HG02623 (cell line): ENCODE measurements at regions not wholly inside any gene's neighbourhood (a gene's known extent, or its start where the extent isn't known, plus 50 kb on each side); places are given as distances from the start of the nearest gene placed in this dataset.

Experiments
- ATAC-seq: cut with Tn5 transposase; IDR thresholded peaks from one replicate; pipeline ENCODE4 v1.9.1; 2021; ENCODE audit warnings: moderate library complexity; ENCODE audit not compliant: unreplicated experiment

DNA sequence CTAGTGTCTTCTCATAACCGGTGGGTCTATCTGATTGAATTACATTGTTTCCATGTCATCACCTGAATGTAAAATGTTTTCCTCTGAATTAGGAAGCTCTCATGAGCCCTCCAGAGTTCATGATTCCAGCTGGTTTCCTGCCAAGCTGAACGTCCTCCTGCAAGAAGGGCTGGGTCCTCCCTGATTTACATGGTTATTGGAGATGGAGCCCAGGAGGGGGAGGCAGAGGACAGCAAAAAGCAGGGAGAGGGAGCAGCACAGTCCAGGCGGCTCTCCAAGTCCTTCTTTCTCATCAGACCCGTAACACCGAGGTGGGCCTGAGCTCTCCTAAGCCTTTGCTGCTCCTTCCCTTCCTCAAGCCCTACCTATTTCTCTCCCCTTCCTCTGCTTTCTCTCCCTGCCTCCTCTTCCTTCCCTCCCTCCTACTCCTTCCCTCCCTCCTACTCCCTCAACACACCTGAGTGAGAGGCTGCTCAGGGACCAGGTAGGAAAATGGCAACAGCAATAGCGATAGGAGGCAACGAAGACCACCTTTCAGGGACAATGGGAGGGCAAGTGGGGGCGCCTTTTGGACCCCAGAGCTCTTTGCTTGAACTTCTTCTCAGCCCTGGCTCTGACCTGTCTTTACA is 265.9 kb downstream of the PRDM2 start:
- no peak for ATAC-seq

DNA sequence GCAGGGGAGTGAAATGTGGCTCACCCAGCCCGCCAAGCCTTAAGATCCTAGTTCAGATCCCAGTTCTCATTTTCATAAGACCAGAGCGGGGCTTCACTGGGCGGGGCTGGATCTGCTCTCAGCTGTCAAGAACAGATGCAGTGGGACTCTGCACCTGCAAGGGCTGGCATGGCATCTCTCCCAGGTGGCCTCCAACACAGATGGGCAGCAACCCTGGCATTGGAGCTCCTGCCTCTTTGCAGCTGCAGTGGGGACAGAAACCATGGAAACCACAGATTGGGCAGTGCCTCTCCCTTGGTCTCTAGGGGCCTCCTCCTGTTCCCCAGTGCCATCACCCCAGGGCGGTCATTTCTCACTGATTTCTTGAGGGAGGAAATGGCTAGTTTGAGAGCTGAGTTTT is 267.7 kb downstream of the PRDM2 start:
- no peak for ATAC-seq

DNA sequence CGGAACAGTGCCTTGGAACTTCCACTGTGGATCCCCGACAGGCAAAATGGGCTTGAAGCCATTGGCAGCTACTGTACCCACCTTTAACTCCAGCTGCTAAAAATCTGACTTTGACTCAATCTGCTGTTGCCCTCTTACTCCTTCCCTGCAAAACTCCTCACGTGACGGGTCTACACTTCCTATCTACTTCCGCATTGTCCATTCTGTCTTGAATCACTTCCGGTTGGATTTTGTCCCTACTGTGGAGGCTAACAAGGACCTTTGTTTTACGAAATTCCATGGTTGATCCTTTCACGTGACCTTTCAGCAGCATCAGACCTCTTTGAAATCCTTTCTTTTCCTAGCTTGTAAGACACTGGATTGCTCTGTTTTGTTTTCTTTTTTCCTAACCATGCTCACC is 268.4 kb downstream of the PRDM2 start:
- no peak for ATAC-seq

DNA sequence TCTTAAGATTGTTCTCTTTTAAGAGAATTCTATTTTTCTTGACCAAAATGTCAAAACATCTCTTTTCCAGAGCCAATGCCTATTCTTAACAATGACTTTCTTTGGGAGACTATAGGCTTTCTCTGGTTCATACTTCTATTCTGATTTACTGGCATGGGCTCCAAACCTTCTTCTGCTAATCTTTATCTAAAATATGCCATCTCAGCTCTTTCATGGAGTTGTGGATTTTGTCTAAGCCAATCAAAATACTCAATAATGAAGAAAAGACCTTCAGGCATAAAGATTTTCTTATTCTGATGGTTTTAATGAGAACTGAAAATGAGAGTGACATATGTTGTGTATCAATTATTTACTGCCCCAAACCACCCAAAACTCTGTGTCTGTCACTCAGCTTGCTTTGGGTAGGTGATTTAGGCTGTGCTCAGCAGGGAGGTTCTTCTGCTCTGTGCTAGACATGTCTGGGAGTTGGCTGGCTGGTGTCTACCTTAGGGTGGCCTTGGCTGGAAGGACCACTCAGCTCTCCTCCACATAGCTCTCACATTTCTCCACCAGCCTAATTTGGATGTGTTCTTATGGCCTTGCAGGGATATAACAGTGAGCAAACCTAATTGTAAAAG is 270.8 kb downstream of the PRDM2 start:
- ATAC-seq, result no peak

DNA sequence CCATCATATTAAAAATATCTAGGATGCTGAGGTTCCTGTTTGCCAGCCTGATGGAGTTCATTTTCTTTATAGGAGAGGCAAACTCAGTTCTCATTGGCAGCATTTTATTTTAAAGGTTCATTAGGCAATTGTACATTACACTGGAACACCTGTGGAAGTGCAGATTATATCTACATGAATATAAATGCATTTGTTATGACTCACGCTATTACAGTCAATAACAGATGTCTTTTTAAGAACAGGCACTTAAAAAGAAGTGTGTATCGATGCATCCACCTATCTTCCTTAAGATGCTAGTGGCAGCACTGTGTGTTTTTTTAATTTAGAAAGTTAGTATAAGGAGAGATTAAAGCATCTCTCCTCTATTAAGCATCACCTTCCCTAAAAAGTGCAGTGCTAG is 276.5 kb downstream of the PRDM2 start:
- ATAC-seq, result no peak

DNA sequence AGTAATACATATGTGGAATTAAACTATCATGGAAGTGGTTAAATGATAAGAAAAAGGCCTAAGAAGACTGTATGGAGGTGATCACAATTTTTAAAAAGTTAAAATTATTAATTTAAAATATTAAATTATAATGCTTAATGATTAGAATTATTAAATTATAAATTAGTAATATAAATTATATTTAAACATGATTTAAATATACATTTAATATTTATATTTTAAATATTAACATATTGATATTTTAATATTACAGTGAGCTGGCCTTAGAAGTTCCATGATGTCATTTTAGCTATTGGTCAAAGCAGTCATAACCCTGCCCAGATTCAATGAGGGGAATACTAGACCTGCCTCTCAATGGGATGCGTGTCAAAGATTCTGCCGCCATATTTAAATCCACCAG is 281.2 kb downstream of the PRDM2 start:
- no peak for ATAC-seq

DNA sequence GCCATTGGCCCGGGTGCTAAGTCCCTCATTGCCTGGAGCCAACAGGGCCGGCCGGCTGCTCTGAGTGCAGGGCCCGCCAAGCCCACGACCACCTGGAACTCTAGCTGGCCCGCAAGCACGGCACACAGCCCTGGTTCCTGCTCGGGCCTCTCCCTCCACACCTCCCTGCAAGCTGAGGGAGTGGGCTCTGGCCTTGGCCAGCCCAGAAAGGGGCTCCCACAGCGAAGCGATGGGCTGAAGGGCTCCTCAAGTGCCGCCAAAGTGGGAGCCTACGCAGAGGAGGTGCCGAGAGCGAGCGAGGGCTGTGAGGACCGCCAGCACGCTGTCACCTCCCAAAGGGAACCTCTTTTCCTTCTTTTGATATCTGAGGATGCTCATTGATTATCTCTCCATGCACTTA is 283.4 kb downstream of the PRDM2 start:
- no peak for ATAC-seq

DNA sequence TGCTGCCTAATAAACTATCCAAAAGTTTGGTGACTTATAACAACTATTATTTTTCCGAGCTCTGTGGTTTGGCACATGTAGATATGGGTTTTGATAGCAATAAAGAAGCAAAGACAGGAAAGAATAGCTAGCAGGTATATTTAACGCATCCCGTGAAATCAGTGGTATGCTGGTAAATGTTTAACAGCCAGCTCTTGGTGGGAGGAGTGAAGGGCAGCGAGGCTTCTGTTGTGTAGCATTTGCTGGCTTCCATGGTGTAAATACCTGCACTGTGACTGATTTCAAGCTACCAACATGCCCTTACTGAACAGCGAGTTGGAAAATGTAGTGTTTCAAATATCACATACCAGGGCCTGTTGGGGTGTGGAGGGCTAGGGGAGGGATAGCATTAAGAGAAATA is 291.0 kb downstream of the PRDM2 start:
- ATAC-seq, result no peak

DNA sequence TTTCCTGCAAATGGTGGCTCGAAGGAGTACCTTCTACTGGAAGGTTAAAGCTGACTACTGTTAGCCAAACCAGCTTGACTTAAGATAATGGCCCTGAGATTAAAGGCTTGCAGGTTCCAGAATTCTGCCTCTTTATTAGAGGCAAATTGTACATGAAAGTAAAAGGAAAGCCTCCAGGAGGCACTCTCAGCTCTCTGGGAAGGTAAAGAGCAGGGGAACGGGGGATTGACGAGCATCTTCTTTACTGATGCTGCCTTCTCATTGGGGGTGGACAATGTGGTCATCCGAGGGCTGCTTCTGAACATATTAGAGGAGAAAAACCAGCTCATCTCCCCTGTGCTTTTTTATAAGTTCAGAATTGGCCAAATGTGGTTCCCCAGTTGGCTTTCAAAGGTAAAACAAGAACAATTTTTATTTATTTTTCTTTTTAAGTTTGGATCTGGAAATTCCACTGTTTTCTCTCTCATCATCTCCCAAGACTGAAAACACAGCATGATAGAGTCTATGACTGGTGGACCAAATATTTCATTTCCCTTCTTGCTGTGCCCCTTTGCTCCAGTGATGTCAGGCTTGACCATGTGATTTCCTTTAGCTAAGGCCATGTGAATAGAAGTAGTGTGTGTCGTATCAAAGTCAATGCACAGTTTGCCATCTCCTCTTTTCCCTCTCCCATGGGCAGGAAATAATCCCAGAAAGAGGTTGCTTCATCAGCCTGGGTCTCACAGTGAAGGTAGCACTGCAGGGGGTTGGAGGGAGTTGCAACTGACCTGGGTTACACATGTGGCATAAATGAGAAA is 292.7 kb downstream of the PRDM2 start:
- no peak for ATAC-seq

DNA sequence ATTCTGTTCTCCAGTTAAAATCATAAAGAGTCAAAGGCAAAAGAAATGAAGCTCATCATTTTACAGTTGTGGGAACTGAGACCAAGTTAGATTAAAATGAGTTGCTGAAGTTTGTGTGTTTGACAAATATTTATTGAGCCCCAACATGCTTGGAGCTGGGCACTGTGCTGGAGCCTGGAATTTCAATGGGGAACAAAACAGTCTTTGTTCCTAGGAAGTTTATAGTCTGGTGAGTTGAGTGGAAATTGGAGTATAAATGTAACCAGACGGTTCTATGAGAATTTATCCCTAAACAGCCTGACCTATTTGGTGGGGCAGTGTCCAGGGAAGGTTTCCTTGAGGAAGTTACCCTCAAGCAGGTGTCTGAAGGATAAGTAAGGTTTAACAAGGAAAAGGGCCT is 294.4 kb downstream of the PRDM2 start:
- ATAC-seq, result no peak

DNA sequence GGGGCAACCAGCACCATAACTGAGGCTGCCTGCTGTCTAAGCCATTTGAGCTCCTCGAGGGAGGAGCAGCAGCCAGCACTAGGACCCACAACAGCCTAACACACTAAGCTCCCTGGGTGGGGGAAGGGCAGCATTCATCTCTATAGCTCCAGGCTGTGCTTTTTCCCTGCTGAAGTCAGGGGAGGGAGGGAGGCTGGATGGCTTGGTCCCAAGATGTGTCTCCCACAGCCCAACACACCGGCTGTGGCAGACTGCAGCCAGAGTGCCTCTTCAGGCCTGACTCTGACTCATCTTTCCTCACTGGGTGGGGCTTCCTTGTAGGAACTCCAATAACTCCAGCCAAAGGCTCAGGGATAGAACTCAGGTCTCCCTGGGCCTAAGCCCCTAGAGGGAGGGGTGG is 296.3 kb downstream of the PRDM2 start:
- ATAC-seq, result no peak

DNA sequence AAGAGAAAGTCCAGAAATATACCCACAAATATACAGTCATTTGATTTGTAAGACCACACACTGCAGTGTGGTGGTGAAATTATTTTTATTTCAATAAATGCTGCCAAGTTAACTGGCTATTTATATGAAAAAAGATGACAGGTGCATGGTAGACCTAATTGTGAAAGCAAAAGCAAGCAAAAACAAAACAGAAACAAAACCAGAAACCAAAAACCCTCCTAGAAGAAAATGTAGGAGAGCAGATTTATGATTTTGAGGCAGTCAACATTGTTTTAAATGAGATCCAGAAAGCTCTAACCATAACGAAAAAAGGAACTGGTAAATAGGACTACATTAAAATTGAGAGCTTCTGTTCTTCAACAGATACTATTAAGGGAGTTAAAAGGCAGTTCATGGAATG is 303.6 kb downstream of the PRDM2 start:
- ATAC-seq, result no peak

DNA sequence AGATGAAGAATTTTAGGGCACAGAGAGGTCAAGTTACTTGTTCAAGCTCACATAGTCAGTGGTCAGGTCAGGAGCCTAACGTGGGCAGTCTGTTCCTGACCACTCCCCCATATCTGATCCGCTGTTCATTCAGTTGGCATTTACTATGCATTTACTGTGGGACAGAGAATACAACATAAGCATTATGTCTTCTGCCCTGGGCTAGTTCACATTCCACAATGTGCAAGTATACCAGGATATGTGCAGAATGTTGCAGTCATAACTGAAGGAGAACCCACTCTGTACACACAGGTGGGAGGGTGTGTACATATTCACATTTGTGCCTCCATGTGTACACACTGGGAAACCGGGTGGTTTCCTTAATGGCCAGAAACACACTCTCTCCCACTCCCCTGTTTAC is 309.6 kb downstream of the PRDM2 start:
- no peak for ATAC-seq

DNA sequence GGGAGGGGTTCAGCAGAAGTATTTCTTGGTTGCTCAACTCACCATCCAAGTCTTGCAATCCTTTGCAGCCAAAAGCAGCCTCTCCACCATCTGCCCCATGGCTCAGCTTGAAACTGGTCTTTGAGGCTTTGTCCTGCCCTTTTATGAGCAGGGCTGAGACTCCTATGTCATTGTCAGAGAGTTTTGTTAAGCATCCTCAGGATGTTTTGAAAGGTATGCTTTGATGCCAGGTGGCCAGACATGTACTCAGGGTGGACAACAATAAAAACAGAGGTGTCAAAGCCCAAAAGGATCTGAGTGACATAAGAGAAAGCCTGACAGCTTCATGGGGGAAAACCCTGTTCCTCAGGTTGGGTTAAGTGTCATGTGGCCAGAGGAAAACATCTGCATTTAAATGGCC is 310.5 kb downstream of the PRDM2 start:
- no peak for ATAC-seq

DNA sequence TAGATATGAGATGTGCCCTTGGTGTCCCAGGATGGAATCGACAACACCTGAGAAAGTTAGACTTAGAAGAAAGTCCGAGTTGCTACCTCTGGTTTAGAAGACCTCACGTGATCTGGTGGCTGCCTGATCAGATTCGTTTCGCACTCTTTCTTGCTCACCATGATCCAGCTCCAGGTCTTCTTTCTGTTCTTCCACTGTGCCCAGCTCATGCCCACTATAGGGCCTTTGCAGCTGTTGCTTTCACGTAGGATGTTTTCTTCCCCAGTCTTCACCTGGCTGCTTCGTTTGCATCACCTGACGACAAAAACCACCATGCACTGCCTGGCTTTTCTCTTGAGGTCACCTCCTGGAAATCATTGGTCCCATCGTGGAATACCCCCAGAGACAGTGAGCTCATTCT is 311.1 kb downstream of the PRDM2 start:
- ATAC-seq, result no peak

DNA sequence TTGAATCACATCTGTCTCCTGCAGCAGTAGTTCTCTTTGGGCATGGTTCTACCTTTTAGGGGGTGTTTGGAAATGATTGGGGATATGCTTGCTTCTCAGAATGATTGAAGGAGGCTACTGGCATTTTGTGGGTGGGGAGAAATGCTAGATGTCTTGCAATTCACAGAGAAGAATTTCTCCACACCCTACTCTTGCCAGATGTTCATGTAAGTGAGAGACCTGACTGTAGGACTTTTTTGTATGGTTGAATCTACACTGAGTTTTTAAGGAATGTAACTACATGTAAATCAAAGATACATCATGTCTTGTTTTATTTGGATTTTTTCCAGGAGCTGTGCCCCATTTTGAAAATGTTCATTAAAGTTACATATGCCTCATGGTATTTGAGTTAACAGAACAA is 311.9 kb downstream of the PRDM2 start:
- no peak for ATAC-seq

DNA sequence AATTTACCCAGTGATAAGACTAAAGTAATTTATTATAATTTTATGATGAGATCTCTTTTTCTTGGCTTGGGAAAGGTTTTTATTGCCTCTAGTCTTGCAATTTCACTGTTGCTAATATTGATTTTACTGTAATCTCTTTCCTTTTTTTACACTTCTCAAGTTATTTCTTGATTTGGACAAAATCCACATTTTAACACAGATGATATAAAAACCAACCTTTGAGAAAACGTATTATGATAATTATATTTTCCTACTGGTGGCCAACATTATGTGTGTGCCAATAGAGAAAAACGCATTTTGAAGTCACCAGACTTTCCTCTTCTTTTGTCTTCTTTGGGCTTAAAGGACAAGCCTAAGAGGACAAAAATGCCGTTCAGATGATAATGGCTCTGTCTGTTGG is 314.9 kb downstream of the PRDM2 start:
- ATAC-seq, result no peak

DNA sequence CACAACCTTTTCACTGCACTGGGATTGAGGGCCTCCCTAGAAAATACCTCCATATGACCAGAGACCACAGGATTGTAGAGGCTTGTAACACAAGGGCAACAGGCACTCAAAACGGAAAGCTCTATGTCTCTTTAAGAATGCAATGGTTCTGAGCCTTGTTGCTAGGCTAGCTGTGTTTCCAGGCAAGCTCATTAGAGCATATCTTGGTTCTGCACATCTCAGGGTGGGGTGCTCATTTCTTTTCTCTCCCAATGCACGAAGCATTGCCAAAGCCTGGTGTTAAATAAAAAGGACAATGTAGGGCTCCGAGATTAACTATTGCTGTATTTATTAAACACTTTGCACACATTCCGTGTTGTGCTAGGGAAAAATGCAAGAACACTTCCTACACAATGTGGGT is 315.9 kb downstream of the PRDM2 start:
- no peak for ATAC-seq

DNA sequence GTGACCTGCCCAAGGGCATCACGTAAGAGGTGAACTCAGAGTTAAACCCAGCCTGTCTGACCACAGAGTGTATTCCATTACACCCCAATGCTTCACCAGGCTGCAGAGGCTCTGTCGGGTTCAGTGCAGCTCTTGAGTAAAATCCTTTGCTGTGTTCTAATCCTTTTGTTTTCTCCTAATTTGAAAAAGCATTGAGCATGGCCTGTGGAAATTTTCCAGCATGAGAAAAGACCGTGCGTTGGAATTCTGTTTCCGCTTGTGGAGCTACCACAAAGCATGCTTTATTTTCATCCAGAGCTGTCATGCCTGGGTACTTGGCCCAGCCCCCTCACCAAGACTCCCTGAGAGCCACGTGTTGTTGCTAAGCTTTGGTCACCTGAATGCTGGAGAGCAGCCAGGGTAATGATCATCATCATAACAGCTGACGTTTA is 317.6 kb downstream of the PRDM2 start:
- no peak for ATAC-seq

DNA sequence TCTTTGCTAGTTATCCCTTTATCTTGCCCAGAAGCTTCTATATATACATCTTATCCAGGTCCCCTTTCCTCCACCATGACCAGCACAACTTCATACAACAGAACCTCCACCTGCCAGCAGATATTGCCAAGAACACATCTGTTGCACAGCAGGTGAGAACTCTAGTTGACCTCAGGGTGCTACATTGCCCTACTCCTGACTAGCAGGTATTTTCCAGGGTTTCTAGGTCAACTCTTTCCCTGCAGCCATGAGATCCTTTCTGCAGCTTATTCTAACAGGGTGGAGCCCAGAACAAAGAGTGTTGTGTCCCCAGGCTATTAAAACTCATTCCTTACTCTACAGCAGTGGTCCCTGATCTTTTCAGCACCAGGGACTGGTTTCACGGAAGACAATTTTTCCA is 319.5 kb downstream of the PRDM2 start:
- ATAC-seq, result no peak

DNA sequence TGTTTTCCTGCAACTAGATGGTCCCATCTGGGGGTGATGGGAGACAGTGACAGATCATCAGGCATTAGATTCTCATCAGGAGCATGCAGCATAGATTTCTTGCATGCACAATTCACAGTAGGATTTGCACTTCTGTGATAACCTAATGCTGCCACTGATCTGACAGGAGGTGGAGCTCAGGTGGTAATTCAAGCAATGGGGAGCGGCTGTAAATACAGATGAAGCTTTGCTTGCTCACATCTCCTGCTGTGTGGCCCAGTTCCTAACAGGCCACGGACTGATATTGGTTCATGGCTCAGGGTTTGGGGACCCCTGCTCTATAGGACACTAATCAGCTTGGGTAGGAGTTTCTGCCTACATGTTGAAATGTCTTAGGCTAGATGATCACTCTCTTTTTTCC is 320.0 kb downstream of the PRDM2 start:
- ATAC-seq, result no peak

DNA sequence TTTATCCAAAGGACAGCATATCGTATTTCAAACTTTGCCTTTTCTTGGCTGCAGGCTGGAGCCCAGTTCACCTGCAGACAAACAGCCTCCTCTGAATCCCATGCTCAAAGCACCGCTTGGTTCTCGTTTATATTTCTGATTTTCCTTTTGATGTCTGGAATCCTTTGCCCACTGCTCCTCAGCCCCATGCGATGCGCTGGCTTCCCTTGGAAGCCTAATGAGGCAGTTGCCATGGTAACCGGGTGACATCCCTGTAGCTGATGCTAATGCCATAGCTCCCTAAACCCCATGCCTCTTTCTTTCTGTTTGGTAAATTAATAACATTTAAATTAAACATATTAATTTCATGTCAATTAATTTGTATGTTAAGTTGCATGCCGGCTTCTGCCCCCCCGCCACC is 327.1 kb downstream of the PRDM2 start:
- ATAC-seq, result no peak
